ENCODE measurements at regions not wholly inside any gene's neighbourhood (a gene's known extent, or its start where the extent isn't known, plus 50 kb on each side); places are given as distances from the start of the nearest gene placed in this dataset.

GRCh38 chr11:10397226-10397987 lies 57.7 kb upstream of the AMPD3 start:
- Histone ChIP-seq H3K4me3 (no peak overlapping the region), H3K27me3 (no peaks in the 10 kb centered on the region), H3K9me3 (no peaks in the 10 kb centered on the region), H3K4me1 (peaks cover 0 to 30% (median 26%) of the 10 kb centered on the region in 4 donors), H3K27ac (replicated peaks in 1 of 4) (no peak overlapping the region), H3K36me3 (no peaks in the 10 kb centered on the region)
- TF ChIP-seq CTCF (IDR thresholded peaks at IDR 0.05): no peak
- TF ChIP-seq POLR2AphosphoS5 (IDR thresholded peaks at IDR 0.05): no peak
- TF ChIP-seq EP300 (IDR thresholded peaks at IDR 0.05): no peak
- no peak for TF ChIP-seq POLR2A (IDR thresholded peaks at IDR 0.05; ENCODE audit: low read depth)
- no peak for DNase-seq (ENCODE audit: extremely low spot score)
- intact Hi-C loops (cut with DNase I): no loop called here
- WGBS: 83% methylated on average over 7 of the region's 7 CpGs

- 64% methylated on average over 4 of the region's 4 CpGs for whole genome bisulfite sequencing
- Histone ChIP-seq H3K27ac (replicated peaks in 1 of 4) (no peak overlapping the region), H3K4me1 (peaks cover 0 to 19% (median 15%) of the 10 kb centered on the region in 4 donors), H3K36me3 (no peaks in the 10 kb centered on the region), H3K27me3 (no peaks in the 10 kb centered on the region), H3K4me3 (no peak overlapping the region), H3K9me3 (no peaks in the 10 kb centered on the region)
- intact Hi-C loops (cut with DNase I): no loop called here
- TF ChIP-seq EP300 (IDR thresholded peaks at IDR 0.05) (no peak), POLR2AphosphoS5 (IDR thresholded peaks at IDR 0.05) (no peak), POLR2A (IDR thresholded peaks at IDR 0.05; ENCODE audit: low read depth) (no peak), CTCF (IDR thresholded peaks at IDR 0.05) (no peak)
- DNase-seq (ENCODE audit: extremely low spot score): peak; percentile 92
These were observed 56.5 kb upstream of the AMPD3 start for GRCh38 chr11:10398525-10398924.

GRCh38 chr11:10400856-10401255 lies 54.2 kb upstream of the AMPD3 start:
- H3K4me3 ChIP-seq: no peak overlapping the region
- TF ChIP-seq CTCF (IDR thresholded peaks at IDR 0.05) (no peak), POLR2A (IDR thresholded peaks at IDR 0.05; ENCODE audit: low read depth) (no peak), EP300 (IDR thresholded peaks at IDR 0.05) (no peak), POLR2AphosphoS5 (IDR thresholded peaks at IDR 0.05) (no peak)
- peaks cover 0 to 6% (median 2%) of the 10 kb centered on the region in 4 donors for H3K4me1 ChIP-seq
- no peaks in the 10 kb centered on the region for H3K27me3 ChIP-seq
- peak; percentile 70 for DNase-seq (ENCODE audit: extremely low spot score)
- no peaks in the 10 kb centered on the region for H3K9me3 ChIP-seq
- no peak overlapping the region for H3K27ac ChIP-seq (replicated peaks in 1 of 4)
- intact Hi-C loops (cut with DNase I): loop anchor here (10.0 kb wide), 1 partner anchor 114 kb away; no protein-coding TSS in a partner anchor
- WGBS: 88% methylated on average over 1 of the region's 1 CpG
- no peaks in the 10 kb centered on the region for H3K36me3 ChIP-seq

- Histone ChIP-seq H3K27me3 (no peaks in the 10 kb centered on the region), H3K4me1 (peaks cover 0 to 10% (median 6%) of the 10 kb centered on the region in 4 donors), H3K9me3 (no peaks in the 10 kb centered on the region), H3K4me3 (no peak overlapping the region), H3K36me3 (no peaks in the 10 kb centered on the region), H3K27ac (replicated peaks in 1 of 4) (no peak overlapping the region)
- 100% methylated on average over 1 of the region's 3 CpGs for WGBS
- intact Hi-C loops (cut with DNase I): loop anchor here (10.0 kb wide), 1 partner anchor 114 kb away; no protein-coding TSS in a partner anchor
- DNase-seq (ENCODE audit: extremely low spot score): peak; percentile 90
- no peak for TF ChIP-seq EP300 (IDR thresholded peaks at IDR 0.05)
- no peak for TF ChIP-seq CTCF (IDR thresholded peaks at IDR 0.05)
- TF ChIP-seq POLR2A (IDR thresholded peaks at IDR 0.05; ENCODE audit: low read depth): no peak
- no peak for TF ChIP-seq POLR2AphosphoS5 (IDR thresholded peaks at IDR 0.05)
These were observed 53.8 kb upstream of the AMPD3 start for GRCh38 chr11:10401256-10401655.
